ENCODE measurements at regions not wholly inside any gene's neighbourhood (a gene's known extent, or its start where the extent isn't known, plus 50 kb on each side); places are given as distances from the start of the nearest gene placed in this dataset.

DNA sequence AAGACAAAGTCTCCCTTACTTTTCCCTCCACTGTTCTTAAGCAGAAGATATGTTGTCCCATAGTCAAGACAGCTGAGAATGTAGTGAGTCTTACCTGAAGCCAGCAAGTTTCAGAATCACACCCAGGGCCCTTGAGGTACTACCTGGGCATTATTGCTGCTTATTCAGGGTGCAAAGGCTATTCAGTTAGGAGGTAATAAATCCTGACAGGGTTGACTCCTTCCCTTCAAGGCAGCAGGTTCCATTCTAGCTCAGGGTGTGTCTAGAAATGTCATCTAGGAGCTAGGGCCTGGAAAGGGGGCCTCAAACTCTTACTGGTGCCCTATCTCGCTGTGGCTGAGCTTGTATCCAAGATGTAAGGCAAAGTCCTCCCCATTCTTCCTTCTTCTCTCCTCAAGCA, 259.0 kb downstream of the FAT4 start:
- no peak for TF ChIP-seq CTCF (IDR thresholded peaks at IDR 0.05; ENCODE audit: low read depth, low read length, missing input control)
- TF ChIP-seq HNF4G (IDR thresholded peaks at IDR 0.05), result no peak
- no peak for TF ChIP-seq ATF3 (IDR thresholded peaks at IDR 0.05)
- TF ChIP-seq RAD21 (IDR thresholded peaks at IDR 0.05), result no peak
- TF ChIP-seq, protein P1, sequence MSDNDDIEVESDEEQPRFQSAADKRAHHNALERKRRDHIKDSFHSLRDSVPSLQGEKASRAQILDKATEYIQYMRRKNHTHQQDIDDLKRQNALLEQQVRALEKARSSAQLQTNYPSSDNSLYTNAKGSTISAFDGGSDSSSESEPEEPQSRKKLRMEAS (IDR thresholded peaks at IDR 0.05), result no peak
- TF ChIP-seq SP1 (IDR thresholded peaks at IDR 0.05), result no peak
- no peak for TF ChIP-seq RXRA (IDR thresholded peaks at IDR 0.05)
- TF ChIP-seq, protein P2, sequence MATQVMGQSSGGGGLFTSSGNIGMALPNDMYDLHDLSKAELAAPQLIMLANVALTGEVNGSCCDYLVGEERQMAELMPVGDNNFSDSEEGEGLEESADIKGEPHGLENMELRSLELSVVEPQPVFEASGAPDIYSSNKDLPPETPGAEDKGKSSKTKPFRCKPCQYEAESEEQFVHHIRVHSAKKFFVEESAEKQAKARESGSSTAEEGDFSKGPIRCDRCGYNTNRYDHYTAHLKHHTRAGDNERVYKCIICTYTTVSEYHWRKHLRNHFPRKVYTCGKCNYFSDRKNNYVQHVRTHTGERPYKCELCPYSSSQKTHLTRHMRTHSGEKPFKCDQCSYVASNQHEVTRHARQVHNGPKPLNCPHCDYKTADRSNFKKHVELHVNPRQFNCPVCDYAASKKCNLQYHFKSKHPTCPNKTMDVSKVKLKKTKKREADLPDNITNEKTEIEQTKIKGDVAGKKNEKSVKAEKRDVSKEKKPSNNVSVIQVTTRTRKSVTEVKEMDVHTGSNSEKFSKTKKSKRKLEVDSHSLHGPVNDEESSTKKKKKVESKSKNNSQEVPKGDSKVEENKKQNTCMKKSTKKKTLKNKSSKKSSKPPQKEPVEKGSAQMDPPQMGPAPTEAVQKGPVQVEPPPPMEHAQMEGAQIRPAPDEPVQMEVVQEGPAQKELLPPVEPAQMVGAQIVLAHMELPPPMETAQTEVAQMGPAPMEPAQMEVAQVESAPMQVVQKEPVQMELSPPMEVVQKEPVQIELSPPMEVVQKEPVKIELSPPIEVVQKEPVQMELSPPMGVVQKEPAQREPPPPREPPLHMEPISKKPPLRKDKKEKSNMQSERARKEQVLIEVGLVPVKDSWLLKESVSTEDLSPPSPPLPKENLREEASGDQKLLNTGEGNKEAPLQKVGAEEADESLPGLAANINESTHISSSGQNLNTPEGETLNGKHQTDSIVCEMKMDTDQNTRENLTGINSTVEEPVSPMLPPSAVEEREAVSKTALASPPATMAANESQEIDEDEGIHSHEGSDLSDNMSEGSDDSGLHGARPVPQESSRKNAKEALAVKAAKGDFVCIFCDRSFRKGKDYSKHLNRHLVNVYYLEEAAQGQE (IDR thresholded peaks at IDR 0.05), result no peak
- no peak for TF ChIP-seq EGR1 (IDR thresholded peaks at IDR 0.05; ENCODE audit: low read depth in 2 of 2)
- TF ChIP-seq GABPA (IDR thresholded peaks at IDR 0.05 in 1 of 2, conservative IDR thresholded peaks at IDR 0.05 in 1 of 2), result no peak
- TF ChIP-seq YY1 (IDR thresholded peaks at IDR 0.05), result no peak
- no peak for TF ChIP-seq HNF4A (conservative IDR thresholded peaks at IDR 0.05)
- no peak for TF ChIP-seq ZBTB33 (IDR thresholded peaks at IDR 0.05)
